ENCODE measurements at regions not wholly inside any gene's neighbourhood (a gene's known extent, or its start where the extent isn't known, plus 50 kb on each side); places are given as distances from the start of the nearest gene placed in this dataset.
"Not testable (repeated sequence)": the region's sequence is repeated elsewhere in the genome, so short reads cannot be mapped to it uniquely, and the experiment has no call there.

GRCh38 chr6:121940728-121941127, 458.7 kb upstream of the HSF2 start:
- H3K4me3 Mint-ChIP-seq: no peak overlapping the region
- H3K27ac Mint-ChIP-seq: no peak overlapping the region
- TF ChIP-seq CTCF (IDR thresholded peaks at IDR 0.05): no peak
- no peaks in the 10 kb centered on the region for H3K4me1 Mint-ChIP-seq
- H3K36me3 Mint-ChIP-seq (ENCODE audit: low read depth): peaks cover 15% of the 10 kb centered on the region
- DNase-seq: no peak
- peaks cover 51% of the 10 kb centered on the region for H3K9me3 Mint-ChIP-seq
- no peaks in the 10 kb centered on the region for H3K27me3 Mint-ChIP-seq (ENCODE audit: low read depth, poor library complexity)

- H3K4me3 Mint-ChIP-seq: no peak overlapping the region
- no peaks in the 10 kb centered on the region for H3K27me3 Mint-ChIP-seq (ENCODE audit: low read depth, poor library complexity)
- no peaks in the 10 kb centered on the region for H3K4me1 Mint-ChIP-seq
- no peak overlapping the region for H3K27ac Mint-ChIP-seq
- DNase-seq: no peak
- H3K36me3 Mint-ChIP-seq (ENCODE audit: low read depth): peaks cover 12% of the 10 kb centered on the region
- TF ChIP-seq CTCF (IDR thresholded peaks at IDR 0.05): no peak
- H3K9me3 Mint-ChIP-seq: peaks cover 42% of the 10 kb centered on the region
Observed at GRCh38 chr6:121944354-121944753, 455.1 kb upstream of the HSF2 start.

GRCh38 chr6:121951123-121951522, 448.3 kb upstream of the HSF2 start:
- DNase-seq: no peak
- no peaks in the 10 kb centered on the region for H3K4me1 Mint-ChIP-seq
- peaks cover 9% of the 10 kb centered on the region for H3K36me3 Mint-ChIP-seq (ENCODE audit: low read depth)
- no peak for TF ChIP-seq CTCF (IDR thresholded peaks at IDR 0.05)
- H3K4me3 Mint-ChIP-seq: no peak overlapping the region
- H3K9me3 Mint-ChIP-seq: peaks cover 42% of the 10 kb centered on the region
- no peak overlapping the region for H3K27ac Mint-ChIP-seq
- no peaks in the 10 kb centered on the region for H3K27me3 Mint-ChIP-seq (ENCODE audit: low read depth, poor library complexity)

GRCh38 chr6:121951918-121952379, 447.5 kb upstream of the HSF2 start:
- no peak overlapping the region for H3K27ac Mint-ChIP-seq
- peaks cover 34% of the 10 kb centered on the region for H3K9me3 Mint-ChIP-seq
- no peaks in the 10 kb centered on the region for H3K4me1 Mint-ChIP-seq
- DNase-seq: no peak
- peaks cover 4% of the 10 kb centered on the region for H3K36me3 Mint-ChIP-seq (ENCODE audit: low read depth)
- H3K4me3 Mint-ChIP-seq: no peak overlapping the region
- H3K27me3 Mint-ChIP-seq (ENCODE audit: low read depth, poor library complexity): no peaks in the 10 kb centered on the region
- no peak for TF ChIP-seq CTCF (IDR thresholded peaks at IDR 0.05)

- not testable (repeated sequence) for H3K27ac Mint-ChIP-seq; H3K27me3 Mint-ChIP-seq (ENCODE audit: low read depth, poor library complexity); H3K4me3 Mint-ChIP-seq; DNase-seq; H3K36me3 Mint-ChIP-seq (ENCODE audit: low read depth); H3K4me1 Mint-ChIP-seq
- peaks cover 18% of the 10 kb centered on the region for H3K9me3 Mint-ChIP-seq
Observed at GRCh38 chr6:121955401-121955800, 444.1 kb upstream of the HSF2 start.

- H3K9me3 Mint-ChIP-seq: peaks cover 18% of the 10 kb centered on the region
- no peak overlapping the region for H3K27ac Mint-ChIP-seq
- no peak for TF ChIP-seq CTCF (IDR thresholded peaks at IDR 0.05)
- H3K27me3 Mint-ChIP-seq (ENCODE audit: low read depth, poor library complexity): no peaks in the 10 kb centered on the region
- peaks cover 8% of the 10 kb centered on the region for H3K4me1 Mint-ChIP-seq
- no peaks in the 10 kb centered on the region for H3K36me3 Mint-ChIP-seq (ENCODE audit: low read depth)
- no peak overlapping the region for H3K4me3 Mint-ChIP-seq
- no peak for DNase-seq
Observed at GRCh38 chr6:121956782-121957181, 442.7 kb upstream of the HSF2 start.

Data from nephron progenitor cell (in vitro differentiated cells).